ENCODE measurements at regions not wholly inside any gene's neighbourhood (a gene's known extent, or its start where the extent isn't known, plus 50 kb on each side); places are given as distances from the start of the nearest gene placed in this dataset.
A peak's percentile ranks its signal among the peaks of the same experiment; 100 is the strongest.

GRCh38 chr12:29863665-29864064 lies 79.9 kb upstream of the TMTC1 start:
- Histone ChIP-seq H3K36me3 (no peaks in the 10 kb centered on the region), H3K4me1 (no peaks in the 10 kb centered on the region), H3K27me3 (no peaks in the 10 kb centered on the region), H3K9me3 (no peaks in the 10 kb centered on the region), H3K27ac (no peak overlapping the region), H3K4me3 (no peak overlapping the region)
- intact Hi-C loops (cut with DNase I; ENCODE audit: low total_unique reads) = no loop called here
- TF ChIP-seq POLR2AphosphoS5 (IDR thresholded peaks at IDR 0.05) = no peak
- TF ChIP-seq CTCF (IDR thresholded peaks at IDR 0.05) = no peak
- no peak for DNase-seq (ENCODE audit: low spot score in 2 of 2)

GRCh38 chr12:29858270-29858786 lies 74.6 kb upstream of the TMTC1 start:
- Histone ChIP-seq H3K27ac (peak overlapping the region; percentile 21 to 63), H3K9me3 (no peaks in the 10 kb centered on the region), H3K36me3 (no peaks in the 10 kb centered on the region), H3K4me3 (no peak overlapping the region), H3K27me3 (no peaks in the 10 kb centered on the region), H3K4me1 (no peaks in the 10 kb centered on the region)
- TF ChIP-seq CTCF (IDR thresholded peaks at IDR 0.05) = no peak
- TF ChIP-seq POLR2AphosphoS5 (IDR thresholded peaks at IDR 0.05) = peak in 1 of 3 donors; percentile 58
- TF ChIP-seq POLR2A (IDR thresholded peaks at IDR 0.05) = no peak
- DNase-seq (ENCODE audit: low spot score in 2 of 2) = peak in 1 of 2 donors; percentile 77
- intact Hi-C loops (cut with DNase I; ENCODE audit: low total_unique reads) = no loop called here

- Histone ChIP-seq H3K4me1 (no peaks in the 10 kb centered on the region), H3K9me3 (no peaks in the 10 kb centered on the region), H3K36me3 (no peaks in the 10 kb centered on the region), H3K27me3 (no peaks in the 10 kb centered on the region), H3K27ac (no peak overlapping the region), H3K4me3 (no peak overlapping the region)
- intact Hi-C loops (cut with DNase I; ENCODE audit: low total_unique reads) = no loop called here
- TF ChIP-seq POLR2A (IDR thresholded peaks at IDR 0.05) (no peak), CTCF (IDR thresholded peaks at IDR 0.05) (no peak), POLR2AphosphoS5 (IDR thresholded peaks at IDR 0.05) (no peak)
- DNase-seq (ENCODE audit: low spot score in 2 of 2) = no peak
Observed at GRCh38 chr12:29847246-29847645, 63.5 kb upstream of the TMTC1 start.

GRCh38 chr12:29844667-29845066 lies 60.9 kb upstream of the TMTC1 start:
- intact Hi-C loops (cut with DNase I; ENCODE audit: low total_unique reads) = no loop called here
- TF ChIP-seq POLR2AphosphoS5 (IDR thresholded peaks at IDR 0.05) = no peak
- no peak for TF ChIP-seq POLR2A (IDR thresholded peaks at IDR 0.05)
- no peak for TF ChIP-seq CTCF (IDR thresholded peaks at IDR 0.05)

GRCh38 chr12:29843036-29843435 lies 59.3 kb upstream of the TMTC1 start:
- no peaks in the 10 kb centered on the region for H3K36me3 ChIP-seq
- H3K4me1 ChIP-seq = no peaks in the 10 kb centered on the region
- TF ChIP-seq CTCF (IDR thresholded peaks at IDR 0.05) (no peak), POLR2A (IDR thresholded peaks at IDR 0.05) (no peak), POLR2AphosphoS5 (IDR thresholded peaks at IDR 0.05) (no peak)
- intact Hi-C loops (cut with DNase I; ENCODE audit: low total_unique reads) = no loop called here
- H3K9me3 ChIP-seq = peaks cover 9 to 16% of the 10 kb centered on the region in 2 donors
- H3K27me3 ChIP-seq = no peaks in the 10 kb centered on the region
- no peak for DNase-seq (ENCODE audit: low spot score in 2 of 2)
- H3K27ac ChIP-seq = no peak overlapping the region
- H3K4me3 ChIP-seq = no peak overlapping the region

More at GRCh38 chr12:29844667-29845066, 60.9 kb upstream of the TMTC1 start:
- Histone ChIP-seq H3K4me3 (no peak overlapping the region), H3K27me3 (no peaks in the 10 kb centered on the region), H3K27ac (no peak overlapping the region), H3K9me3 (peaks cover 6 to 7% of the 10 kb centered on the region in 2 donors), H3K4me1 (no peaks in the 10 kb centered on the region), H3K36me3 (no peaks in the 10 kb centered on the region)
- DNase-seq (ENCODE audit: low spot score in 2 of 2) = no peak

Measured in breast epithelium (tissue), 4 donors.